HG02981 (cell line): ENCODE measurements at regions not wholly inside any gene's neighbourhood (a gene's known extent, or its start where the extent isn't known, plus 50 kb on each side); places are given as distances from the start of the nearest gene placed in this dataset.

Source experiments
- ATAC-seq: cut with Tn5 transposase; IDR thresholded peaks from one replicate; pipeline ENCODE4 v1.9.1; 2021; ENCODE audit warnings: mild to moderate bottlenecking, moderate library complexity; ENCODE audit not compliant: unreplicated experiment

GRCh38 chr2:120807751-120808150 lies 72.1 kb downstream of the GLI2 start:
- ATAC-seq: no peak

- ATAC-seq: no peak
These were observed 73.5 kb downstream of the GLI2 start for GRCh38 chr2:120809151-120809550.

GRCh38 chr2:120809609-120810440 lies 74.2 kb downstream of the GLI2 start:
- ATAC-seq: no peak

GRCh38 chr2:120810639-120811038 lies 75.0 kb downstream of the GLI2 start:
- no peak for ATAC-seq

GRCh38 chr2:120812866-120813265 lies 77.2 kb downstream of the GLI2 start:
- ATAC-seq: no peak

GRCh38 chr2:120814352-120814751 lies 78.7 kb downstream of the GLI2 start:
- no peak for ATAC-seq

- no peak for ATAC-seq
These were observed 79.6 kb downstream of the GLI2 start for GRCh38 chr2:120815292-120815691.

- no peak for ATAC-seq
These were observed 81.7 kb downstream of the GLI2 start for GRCh38 chr2:120817136-120817955.

- ATAC-seq: no peak
These were observed 82.3 kb downstream of the GLI2 start for GRCh38 chr2:120817956-120818325.

- ATAC-seq: no peak
These were observed 82.8 kb downstream of the GLI2 start for GRCh38 chr2:120818441-120818920.

- ATAC-seq: no peak
These were observed 84.1 kb downstream of the GLI2 start for GRCh38 chr2:120819720-120820210.

GRCh38 chr2:120820263-120820952 lies 84.7 kb downstream of the GLI2 start:
- ATAC-seq: no peak

- no peak for ATAC-seq
These were observed 85.2 kb downstream of the GLI2 start for GRCh38 chr2:120820953-120821279.

GRCh38 chr2:120821446-120822160 lies 85.9 kb downstream of the GLI2 start:
- no peak for ATAC-seq

- ATAC-seq: no peak
These were observed 87.3 kb downstream of the GLI2 start for GRCh38 chr2:120822933-120823332.

GRCh38 chr2:120823551-120823950 lies 87.9 kb downstream of the GLI2 start:
- no peak for ATAC-seq

GRCh38 chr2:120824246-120824645 lies 88.6 kb downstream of the GLI2 start:
- no peak for ATAC-seq

- no peak for ATAC-seq
These were observed 89.9 kb downstream of the GLI2 start for GRCh38 chr2:120825370-120826259.

GRCh38 chr2:120826260-120826648 lies 90.6 kb downstream of the GLI2 start:
- no peak for ATAC-seq
